SK-N-MC (cell line): ENCODE measurements at regions not wholly inside any gene's neighbourhood (a gene's known extent, or its start where the extent isn't known, plus 50 kb on each side); places are given as distances from the start of the nearest gene placed in this dataset.

Source experiments
- EZH2 ChIP-seq: fragments of 200-600 bp; sonication (generic); IDR thresholded peaks from one replicate; pipeline ENCODE4 v1.6.1; 2017; ENCODE audit warnings: antibody characterized with exemption
- FOXP2 ChIP-seq: optimal IDR thresholded peaks from 2 replicates; pipeline ENCODE3; 2011; ENCODE audit warnings: mild to moderate bottlenecking, moderate library complexity; ENCODE audit not compliant: insufficient read depth; ENCODE audit errors: extremely low read length, control extremely low read depth
- POLR2AphosphoS5 ChIP-seq: IDR thresholded peaks from 2 replicates; pipeline ENCODE4 v1.6.1; 2012; ENCODE audit warnings: mild to moderate bottlenecking, low read depth, low read length, borderline replicate concordance

DNA sequence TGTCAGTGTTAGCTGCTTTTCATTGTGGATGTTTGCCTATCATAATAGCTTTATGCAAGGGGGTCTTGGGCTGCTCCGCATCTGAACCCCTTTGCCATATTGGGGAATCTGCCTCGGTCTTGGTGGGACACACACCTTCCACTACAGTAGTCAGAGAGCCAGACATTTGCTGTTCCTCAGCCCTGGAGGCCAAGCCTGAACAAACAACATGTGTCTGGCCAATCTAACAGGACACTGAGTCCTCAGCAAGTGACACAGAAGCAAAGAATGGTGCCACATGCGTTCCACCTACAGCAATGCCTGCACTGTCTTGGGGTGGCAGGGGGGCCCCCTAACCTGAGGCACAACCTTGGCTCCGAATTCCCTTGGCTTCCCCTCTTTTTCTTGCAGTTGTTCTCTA, 243.9 kb downstream of the LY86 start:
- no peak for TF ChIP-seq EZH2
- no peak for TF ChIP-seq POLR2AphosphoS5
- TF ChIP-seq FOXP2 = no peak
